Smooth muscle cell (in vitro differentiated cells): ENCODE measurements at regions not wholly inside any gene's neighbourhood (a gene's known extent, or its start where the extent isn't known, plus 50 kb on each side); places are given as distances from the start of the nearest gene placed in this dataset.

Experiments
- DNase-seq: peaks from one replicate; lab custom pipeline; 2025; ENCODE audit not compliant: unreplicated experiment; lab: John Stamatoyannopoulos, UW
- H2AFZ ChIP-seq: fragments of 200-600 bp; sonication (generic); 2 replicates; pipeline ENCODE4 v1.6.0; 2016; ENCODE audit warnings: antibody characterized with exemption, low read depth, mild to moderate bottlenecking
- H3F3A ChIP-seq: fragments of 200-600 bp; sonication (generic); 2 replicates; pipeline ENCODE4 v1.6.0; 2017; ENCODE audit warnings: antibody characterized with exemption, low read depth
- H3K27ac ChIP-seq: fragments of 200-600 bp; sonication (generic); 2 replicates; pipeline ENCODE4 v1.5.1; 2016; ENCODE audit warnings: low read depth, mild to moderate bottlenecking
- H3K27me3 ChIP-seq: fragments of 200-600 bp; sonication (generic); 2 replicates; pipeline ENCODE4 v1.6.1; 2016; ENCODE audit warnings: low read depth, mild to moderate bottlenecking
- H3K36me3 ChIP-seq: fragments of 200-600 bp; sonication (generic); 2 replicates; pipeline ENCODE4 v1.5.1; 2016; ENCODE audit warnings: low read depth
- H3K4me1 ChIP-seq: fragments of 200-600 bp; sonication (generic); 2 replicates; pipeline ENCODE4 v1.5.1; 2016; ENCODE audit warnings: low read depth
- H3K4me2 ChIP-seq: fragments of 200-600 bp; sonication (generic); 2 replicates; pipeline ENCODE4 v1.6.0; 2016; ENCODE audit warnings: mild to moderate bottlenecking
- H3K4me3 ChIP-seq: fragments of 200-600 bp; sonication (generic); 2 replicates; pipeline ENCODE4 v1.5.1; 2016; ENCODE audit warnings: mild to moderate bottlenecking
- H3K79me2 ChIP-seq: fragments of 200-600 bp; sonication (generic); 2 replicates; pipeline ENCODE4 v1.6.0; 2016; ENCODE audit warnings: low read depth, mild to moderate bottlenecking
- H3K9ac ChIP-seq: fragments of 200-600 bp; sonication (generic); 2 replicates; pipeline ENCODE4 v1.6.0; 2016; ENCODE audit warnings: low read depth
- H3K9me3 ChIP-seq: fragments of 200-600 bp; sonication (generic); replicated peaks from 2 replicates; pipeline ENCODE4 v1.5.1; 2016; ENCODE audit warnings: low read depth
- H4K20me1 ChIP-seq: fragments of 200-600 bp; sonication (generic); 2 replicates; pipeline ENCODE4 v1.6.0; 2016; ENCODE audit warnings: low read depth
- CTCF ChIP-seq: fragments of 200-600 bp; sonication (generic); IDR thresholded peaks from 2 replicates; pipeline ENCODE4 v1.5.1; 2017; ENCODE audit warnings: borderline replicate concordance, mild to moderate bottlenecking, antibody characterized with exemption; ENCODE audit not compliant: insufficient read depth, poor library complexity, severe bottlenecking
- WGBS: methylation state at CpG from one replicate; pipeline ENCODE4 v1.1.7; 2016; ENCODE audit warnings: low lambda C conversion rate; 5-methylcytosine and 5-hydroxymethylcytosine counted together

GRCh38 chr7:46357290-46357689 is 436.2 kb upstream of the IGFBP3 start:
- H3F3A ChIP-seq = no peaks in the 10 kb centered on the region
- no peaks in the 10 kb centered on the region for H3K27me3 ChIP-seq
- no peak overlapping the region for H3K4me3 ChIP-seq
- 84% methylated on average over 2 of the region's 2 CpGs for WGBS
- no peak overlapping the region for H3K9ac ChIP-seq
- no peaks in the 10 kb centered on the region for H3K36me3 ChIP-seq
- no peak for DNase-seq
- no peak overlapping the region for H3K27ac ChIP-seq
- no peak overlapping the region for H2AFZ ChIP-seq
- H3K79me2 ChIP-seq = no peaks in the 10 kb centered on the region
- no peak for TF ChIP-seq CTCF
- no peak overlapping the region for H3K4me2 ChIP-seq
- no peaks in the 10 kb centered on the region for H3K9me3 ChIP-seq
- no peaks in the 10 kb centered on the region for H3K4me1 ChIP-seq
- H4K20me1 ChIP-seq = no peaks in the 10 kb centered on the region

GRCh38 chr7:46356371-46356770 is 435.3 kb upstream of the IGFBP3 start:
- H3K9ac ChIP-seq = no peak overlapping the region
- no peak for TF ChIP-seq CTCF
- H2AFZ ChIP-seq = no peak overlapping the region
- no peaks in the 10 kb centered on the region for H3K4me1 ChIP-seq
- no peak for DNase-seq
- no peaks in the 10 kb centered on the region for H4K20me1 ChIP-seq
- no peaks in the 10 kb centered on the region for H3K79me2 ChIP-seq
- H3K4me3 ChIP-seq = no peak overlapping the region
- no peaks in the 10 kb centered on the region for H3K9me3 ChIP-seq
- 97% methylated on average over 2 of the region's 2 CpGs for WGBS
- no peak overlapping the region for H3K4me2 ChIP-seq
- no peak overlapping the region for H3K27ac ChIP-seq
- no peaks in the 10 kb centered on the region for H3K27me3 ChIP-seq
- H3F3A ChIP-seq = no peaks in the 10 kb centered on the region
- no peaks in the 10 kb centered on the region for H3K36me3 ChIP-seq

GRCh38 chr7:46355331-46355730 is 434.3 kb upstream of the IGFBP3 start:
- Histone ChIP-seq H3K4me3 (no peak overlapping the region), H2AFZ (no peak overlapping the region), H3K79me2 (no peaks in the 10 kb centered on the region), H3K9ac (no peak overlapping the region), H3K36me3 (no peaks in the 10 kb centered on the region), H4K20me1 (no peaks in the 10 kb centered on the region), H3K9me3 (no peaks in the 10 kb centered on the region), H3K4me2 (no peak overlapping the region), H3K4me1 (no peaks in the 10 kb centered on the region), H3K27ac (no peak overlapping the region), H3F3A (no peaks in the 10 kb centered on the region), H3K27me3 (no peaks in the 10 kb centered on the region)
- no peak for DNase-seq
- TF ChIP-seq CTCF = no peak
- WGBS = 100% methylated on average over 4 of the region's 4 CpGs
